ENCODE measurements at regions not wholly inside any gene's neighbourhood (a gene's known extent, or its start where the extent isn't known, plus 50 kb on each side); places are given as distances from the start of the nearest gene placed in this dataset.

DNA sequence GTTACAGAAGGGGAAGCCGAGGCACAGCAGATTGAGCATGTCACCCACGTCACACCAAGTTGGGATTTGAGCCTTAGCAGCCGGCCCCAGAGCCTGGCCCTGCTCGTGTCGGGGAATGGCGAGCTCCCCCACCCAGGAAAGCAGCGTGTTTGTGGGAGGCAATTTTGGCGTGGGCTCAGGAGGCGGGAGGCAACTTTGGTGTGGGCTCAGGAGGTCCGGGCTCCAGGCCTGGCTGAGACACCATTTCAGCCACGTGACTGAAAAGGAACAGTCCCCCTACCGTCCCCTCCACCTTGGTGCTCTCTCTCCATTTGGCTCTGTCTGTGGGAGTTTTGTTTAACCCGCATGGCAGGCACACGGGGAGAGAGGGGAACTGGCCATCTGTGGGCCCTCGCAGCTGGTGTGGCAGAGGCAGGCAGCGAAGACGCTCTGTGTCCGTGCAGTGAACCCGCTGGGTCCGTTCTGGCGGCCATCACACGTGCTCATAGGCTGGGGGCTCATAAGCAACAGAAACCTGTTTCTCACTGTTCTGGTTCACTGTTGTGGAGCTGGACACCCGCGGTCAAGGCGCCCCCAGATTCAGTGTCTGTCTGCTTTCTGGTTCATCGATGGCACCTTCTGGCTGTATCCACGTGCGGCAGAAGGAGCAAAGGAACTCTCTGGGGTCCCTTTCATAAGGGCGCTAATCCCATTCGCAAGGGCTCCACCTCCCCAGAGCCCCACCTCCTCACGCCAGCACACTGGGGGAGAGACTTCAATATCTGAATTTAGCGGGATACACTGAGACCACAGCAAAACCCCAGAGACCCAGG, 110.2 kb downstream of the CRYAA start:
- Histone ChIP-seq H3K27ac (no peak overlapping the region), H3K36me3 (no peaks in the 10 kb centered on the region), H3K27me3 (peaks cover 0 to 8% of the 10 kb centered on the region in 2 donors), H3K4me3 (no peak overlapping the region), H3K9me3 (no peaks in the 10 kb centered on the region), H3K4me1 (no peaks in the 10 kb centered on the region)
- DNase-seq (ENCODE audit: low spot score in 2 of 2), result no peak
- intact Hi-C loops (cut with DNase I; ENCODE audit: low total_unique reads), result no loop called here
- TF ChIP-seq POLR2AphosphoS5 (IDR thresholded peaks at IDR 0.05) (no peak), POLR2A (IDR thresholded peaks at IDR 0.05) (no peak)
- TF ChIP-seq, protein P1, sequence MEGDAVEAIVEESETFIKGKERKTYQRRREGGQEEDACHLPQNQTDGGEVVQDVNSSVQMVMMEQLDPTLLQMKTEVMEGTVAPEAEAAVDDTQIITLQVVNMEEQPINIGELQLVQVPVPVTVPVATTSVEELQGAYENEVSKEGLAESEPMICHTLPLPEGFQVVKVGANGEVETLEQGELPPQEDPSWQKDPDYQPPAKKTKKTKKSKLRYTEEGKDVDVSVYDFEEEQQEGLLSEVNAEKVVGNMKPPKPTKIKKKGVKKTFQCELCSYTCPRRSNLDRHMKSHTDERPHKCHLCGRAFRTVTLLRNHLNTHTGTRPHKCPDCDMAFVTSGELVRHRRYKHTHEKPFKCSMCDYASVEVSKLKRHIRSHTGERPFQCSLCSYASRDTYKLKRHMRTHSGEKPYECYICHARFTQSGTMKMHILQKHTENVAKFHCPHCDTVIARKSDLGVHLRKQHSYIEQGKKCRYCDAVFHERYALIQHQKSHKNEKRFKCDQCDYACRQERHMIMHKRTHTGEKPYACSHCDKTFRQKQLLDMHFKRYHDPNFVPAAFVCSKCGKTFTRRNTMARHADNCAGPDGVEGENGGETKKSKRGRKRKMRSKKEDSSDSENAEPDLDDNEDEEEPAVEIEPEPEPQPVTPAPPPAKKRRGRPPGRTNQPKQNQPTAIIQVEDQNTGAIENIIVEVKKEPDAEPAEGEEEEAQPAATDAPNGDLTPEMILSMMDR (IDR thresholded peaks at IDR 0.05), result no peak

DNA sequence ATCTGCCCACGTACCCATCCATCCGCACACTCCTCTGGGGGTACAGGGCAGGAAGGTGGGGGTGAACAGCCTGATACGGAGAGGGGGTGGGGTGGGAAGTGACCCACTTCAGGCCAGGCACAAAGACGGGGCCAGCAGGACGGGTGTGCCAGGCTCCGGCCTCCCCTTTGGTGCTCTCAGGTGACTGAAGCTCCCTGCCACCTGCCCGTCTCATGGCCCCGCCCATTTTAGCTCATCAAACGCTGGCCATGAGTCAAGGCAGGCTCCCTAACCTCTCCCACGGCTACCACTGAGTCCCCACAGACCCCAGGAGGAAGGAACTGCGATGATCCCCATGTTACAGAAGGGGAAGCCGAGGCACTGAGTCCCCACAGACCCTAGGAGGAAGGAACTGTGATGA, 109.6 kb downstream of the CRYAA start:
- no peak overlapping the region for H3K4me3 ChIP-seq
- no peaks in the 10 kb centered on the region for H3K36me3 ChIP-seq
- H3K27ac ChIP-seq, result no peak overlapping the region
- peaks cover 0 to 10% of the 10 kb centered on the region in 2 donors for H3K27me3 ChIP-seq
- no peaks in the 10 kb centered on the region for H3K9me3 ChIP-seq
- TF ChIP-seq POLR2A (IDR thresholded peaks at IDR 0.05) (no peak), POLR2AphosphoS5 (IDR thresholded peaks at IDR 0.05) (no peak)
- TF ChIP-seq, protein P1 (IDR thresholded peaks at IDR 0.05), result no peak
- intact Hi-C loops (cut with DNase I; ENCODE audit: low total_unique reads), result no loop called here
- no peaks in the 10 kb centered on the region for H3K4me1 ChIP-seq
- DNase-seq (ENCODE audit: low spot score in 2 of 2), result no peak

DNA sequence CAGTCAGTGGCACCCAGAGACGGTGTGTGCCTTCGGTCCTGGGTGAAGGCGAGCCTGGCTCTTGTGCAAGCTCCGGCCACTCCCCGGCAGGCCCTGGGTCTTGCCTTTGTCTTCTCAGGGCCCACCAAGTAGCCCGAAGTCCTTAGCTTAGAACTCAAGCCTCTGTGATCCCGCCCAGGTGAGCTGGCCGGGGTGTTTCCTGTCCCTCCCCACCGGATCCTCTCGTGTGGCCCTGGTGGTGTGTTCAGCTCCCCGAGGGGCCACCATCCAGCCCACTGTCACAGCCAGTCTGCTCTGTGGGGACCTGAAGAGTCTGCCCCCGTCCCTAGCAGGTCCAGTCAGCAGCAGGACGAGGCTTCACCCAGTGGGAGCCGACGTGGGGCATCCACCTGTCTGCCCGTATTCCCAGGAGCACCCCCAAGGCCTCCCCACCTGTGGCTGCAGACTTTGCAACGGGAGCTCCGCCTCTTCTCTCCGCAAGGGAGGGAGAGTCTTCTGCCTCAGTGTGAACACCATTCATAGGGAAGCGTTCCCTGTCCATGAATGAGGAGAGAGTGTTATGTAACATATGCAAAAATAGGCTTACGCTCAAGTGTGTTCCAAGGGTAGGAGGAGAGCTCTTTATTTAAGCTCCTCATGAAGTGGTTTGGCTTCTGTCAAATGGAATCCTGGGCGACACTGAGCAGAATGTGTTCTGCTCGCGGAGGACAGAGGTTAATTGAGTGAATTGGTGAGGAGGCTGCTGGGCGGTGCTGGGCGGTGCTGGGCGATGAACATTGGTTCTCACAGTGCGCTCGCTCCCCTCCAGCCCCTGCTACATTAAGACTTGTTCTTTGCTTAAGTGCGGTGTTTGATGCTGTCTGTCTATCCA, 108.9 kb downstream of the CRYAA start:
- H3K27ac ChIP-seq, result no peak overlapping the region
- intact Hi-C loops (cut with DNase I; ENCODE audit: low total_unique reads), result no loop called here
- H3K9me3 ChIP-seq, result no peaks in the 10 kb centered on the region
- no peaks in the 10 kb centered on the region for H3K4me1 ChIP-seq
- no peak for DNase-seq (ENCODE audit: low spot score in 2 of 2)
- no peaks in the 10 kb centered on the region for H3K36me3 ChIP-seq
- TF ChIP-seq, protein P1 (IDR thresholded peaks at IDR 0.05), result no peak
- no peak for TF ChIP-seq POLR2AphosphoS5 (IDR thresholded peaks at IDR 0.05)
- no peak for TF ChIP-seq POLR2A (IDR thresholded peaks at IDR 0.05)
- peaks cover 0 to 16% of the 10 kb centered on the region in 2 donors for H3K27me3 ChIP-seq
- H3K4me3 ChIP-seq, result no peak overlapping the region

DNA sequence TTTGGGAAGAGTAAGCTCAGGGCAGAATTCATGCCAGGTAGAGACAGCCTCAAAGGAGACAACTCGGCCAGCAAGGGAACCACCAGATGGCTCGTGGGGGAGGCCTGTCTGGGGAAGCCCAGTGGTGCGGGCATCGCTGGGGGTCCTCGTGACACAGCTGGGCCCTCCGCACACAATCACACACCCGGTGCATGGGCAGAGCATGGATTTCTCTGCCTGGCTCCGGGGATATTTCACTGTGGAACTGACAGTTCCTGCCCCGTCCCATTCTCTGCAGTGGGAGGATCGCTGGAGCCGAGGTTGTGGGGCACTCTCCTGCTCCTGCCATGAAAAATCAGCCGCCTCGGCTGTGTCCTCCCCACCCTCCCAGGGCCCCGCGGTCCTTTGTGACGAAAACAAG, 108.0 kb downstream of the CRYAA start:
- Histone ChIP-seq H3K4me3 (no peak overlapping the region), H3K36me3 (no peaks in the 10 kb centered on the region), H3K27ac (no peak overlapping the region), H3K9me3 (no peaks in the 10 kb centered on the region), H3K4me1 (no peaks in the 10 kb centered on the region), H3K27me3 (peaks cover 0 to 22% of the 10 kb centered on the region in 2 donors)
- intact Hi-C loops (cut with DNase I; ENCODE audit: low total_unique reads), result no loop called here
- TF ChIP-seq POLR2A (IDR thresholded peaks at IDR 0.05) (no peak), POLR2AphosphoS5 (IDR thresholded peaks at IDR 0.05) (no peak)
- TF ChIP-seq, protein P1 (IDR thresholded peaks at IDR 0.05), result no peak
- DNase-seq (ENCODE audit: low spot score in 2 of 2), result no peak
